RWPE1 (cell line): ENCODE measurements at regions not wholly inside any gene's neighbourhood (a gene's known extent, or its start where the extent isn't known, plus 50 kb on each side); places are given as distances from the start of the nearest gene placed in this dataset.

Experiments used
- CTCF ChIA-PET: fragments of 350-600 bp; sonication (Branson Sonifier 250); formaldehyde crosslinking; extraction: SDS; loops from one replicate; lab custom pipeline; 2021; lab: Yijun Ruan, JAX
- POLR2A ChIA-PET: fragments of 400-600 bp; formaldehyde crosslinking; extraction: SDS; loops from one replicate; lab custom pipeline; 2020; ENCODE audit warnings: antibody characterized with exemption; ENCODE audit not compliant: low non-redundant PET; lab: Yijun Ruan, JAX
- DNase-seq: peaks from one replicate; pipeline ENCODE4 v3.0.0; 2012; ENCODE audit warnings: low spot score
- H3K27ac ChIP-seq: fragments of 450-650 bp; 2 replicates; pipeline ENCODE4 v1.5.1; 2017
- TF ChIP-seq, protein P1 (sequence below): fragments of 450-650 bp; conservative IDR thresholded peaks from 2 replicates; pipeline ENCODE4 v1.5.1; 2017; ENCODE audit warnings: low read depth, mild to moderate bottlenecking

- CTCF ChIA-PET: no interaction called here
- H3K27ac ChIP-seq: no peak overlapping the region
- TF ChIP-seq, protein P1, sequence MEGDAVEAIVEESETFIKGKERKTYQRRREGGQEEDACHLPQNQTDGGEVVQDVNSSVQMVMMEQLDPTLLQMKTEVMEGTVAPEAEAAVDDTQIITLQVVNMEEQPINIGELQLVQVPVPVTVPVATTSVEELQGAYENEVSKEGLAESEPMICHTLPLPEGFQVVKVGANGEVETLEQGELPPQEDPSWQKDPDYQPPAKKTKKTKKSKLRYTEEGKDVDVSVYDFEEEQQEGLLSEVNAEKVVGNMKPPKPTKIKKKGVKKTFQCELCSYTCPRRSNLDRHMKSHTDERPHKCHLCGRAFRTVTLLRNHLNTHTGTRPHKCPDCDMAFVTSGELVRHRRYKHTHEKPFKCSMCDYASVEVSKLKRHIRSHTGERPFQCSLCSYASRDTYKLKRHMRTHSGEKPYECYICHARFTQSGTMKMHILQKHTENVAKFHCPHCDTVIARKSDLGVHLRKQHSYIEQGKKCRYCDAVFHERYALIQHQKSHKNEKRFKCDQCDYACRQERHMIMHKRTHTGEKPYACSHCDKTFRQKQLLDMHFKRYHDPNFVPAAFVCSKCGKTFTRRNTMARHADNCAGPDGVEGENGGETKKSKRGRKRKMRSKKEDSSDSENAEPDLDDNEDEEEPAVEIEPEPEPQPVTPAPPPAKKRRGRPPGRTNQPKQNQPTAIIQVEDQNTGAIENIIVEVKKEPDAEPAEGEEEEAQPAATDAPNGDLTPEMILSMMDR: no peak
- DNase-seq: no peak
- POLR2A ChIA-PET: no interaction called here
Observed at GRCh38 chr12:19760611-19761010, 321.3 kb downstream of the AEBP2 start.

DNA sequence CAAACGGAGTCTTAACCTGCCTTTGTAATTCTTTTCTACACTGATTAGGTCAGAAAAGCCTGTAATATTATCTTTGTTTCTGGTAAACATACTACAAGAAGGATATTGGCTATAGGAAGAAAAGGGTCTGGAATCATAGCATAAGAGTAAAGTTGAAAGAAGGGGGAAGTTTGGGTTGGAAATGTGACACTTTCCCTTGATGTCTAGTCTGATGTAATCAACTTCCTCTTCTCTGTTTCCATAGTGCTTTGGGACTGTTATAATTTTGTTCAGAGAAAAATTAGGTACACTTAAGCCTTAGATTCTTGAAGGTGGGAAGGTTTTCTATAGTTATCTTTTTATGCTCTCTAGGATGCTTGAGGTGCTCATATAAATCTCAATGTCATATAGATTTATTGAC, 322.2 kb downstream of the AEBP2 start:
- no peak for DNase-seq
- ChIA-PET POLR2A (no interaction called here), CTCF (interaction anchor here (0.6 kb wide), 1 partner anchor 826 kb away, joined by 3 read pairs; no protein-coding TSS in a partner anchor)
- no peak overlapping the region for H3K27ac ChIP-seq
- TF ChIP-seq, protein P1: no peak

DNA sequence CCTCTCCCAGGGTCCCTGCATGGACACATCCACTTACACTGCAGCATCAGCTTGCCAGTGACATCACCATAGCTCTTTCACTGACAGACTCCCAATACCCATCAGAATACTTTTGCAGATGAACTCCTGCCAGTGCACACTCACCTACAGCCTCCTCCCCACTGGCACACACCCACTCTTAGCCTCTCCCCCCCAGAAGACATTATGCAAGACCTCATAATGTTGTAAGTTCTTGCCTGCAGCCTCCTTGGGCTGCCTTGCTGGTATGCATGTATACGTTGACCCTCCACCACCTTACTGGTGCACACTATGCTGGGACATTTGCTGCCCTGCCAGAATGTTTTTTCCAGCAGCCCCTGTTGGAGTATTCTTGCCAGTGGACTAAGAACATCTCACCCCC, 324.2 kb downstream of the AEBP2 start:
- CTCF ChIA-PET: no interaction called here
- POLR2A ChIA-PET: no interaction called here
- TF ChIP-seq, protein P1: no peak
- no peak overlapping the region for H3K27ac ChIP-seq
- DNase-seq: no peak

DNA sequence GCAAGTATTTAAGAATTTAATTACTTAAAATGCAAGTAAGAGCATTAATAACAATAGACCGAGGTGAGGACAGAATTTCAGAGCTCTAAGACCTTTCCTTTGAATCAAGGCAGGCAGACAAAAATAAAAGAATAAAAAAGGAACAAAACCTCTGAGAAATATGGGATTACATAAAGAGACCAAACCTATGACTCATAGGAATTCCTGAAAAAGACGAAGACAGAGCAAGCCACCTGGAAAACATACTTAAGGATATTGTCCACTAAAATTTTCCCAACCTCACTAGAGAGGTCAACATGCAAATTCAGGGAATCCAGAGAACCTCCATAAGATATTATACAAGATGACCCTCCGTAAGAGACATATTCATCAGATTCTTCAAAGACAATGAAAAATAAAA, 325.1 kb downstream of the AEBP2 start:
- TF ChIP-seq, protein P1: no peak
- POLR2A ChIA-PET: no interaction called here
- DNase-seq: no peak
- no peak overlapping the region for H3K27ac ChIP-seq
- CTCF ChIA-PET: no interaction called here

DNA sequence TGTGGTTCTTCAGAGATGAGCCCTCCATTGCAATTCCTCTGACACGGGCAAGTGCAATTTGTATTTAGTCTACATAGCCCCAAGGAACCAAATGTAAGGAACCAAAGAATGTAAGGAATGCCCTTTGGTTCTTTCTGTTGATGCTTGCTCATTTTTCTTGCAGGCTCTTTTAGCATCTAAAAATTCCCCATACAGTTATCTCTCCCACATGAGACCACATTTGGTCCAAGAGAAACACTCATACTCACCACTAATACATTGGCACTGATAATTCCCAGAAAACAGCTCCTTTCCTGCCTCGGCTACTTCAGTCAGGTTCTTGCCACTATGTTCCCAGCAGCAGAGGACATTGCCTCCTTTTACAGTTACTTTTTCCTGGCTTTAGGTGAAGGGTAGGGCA, 332.6 kb downstream of the AEBP2 start:
- POLR2A ChIA-PET: no interaction called here
- no peak overlapping the region for H3K27ac ChIP-seq
- CTCF ChIA-PET: no interaction called here
- TF ChIP-seq, protein P1: no peak
- DNase-seq: no peak

GRCh38 chr12:19772776-19773175, 333.5 kb downstream of the AEBP2 start:
- TF ChIP-seq, protein P1: no peak
- ChIA-PET POLR2A (no interaction called here), CTCF (interaction anchor here (0.6 kb wide), 1 partner anchor 1523 kb away, joined by 3 read pairs; no protein-coding TSS in a partner anchor)
- no peak for DNase-seq
- H3K27ac ChIP-seq: no peak overlapping the region
